IgD-negative memory B cell (primary cell): ENCODE measurements at regions not wholly inside any gene's neighbourhood (a gene's known extent, or its start where the extent isn't known, plus 50 kb on each side); places are given as distances from the start of the nearest gene placed in this dataset.

Experiments used
- H3K27ac Mint-ChIP-seq, 3 donors: one replicate each; pipeline ENCODE4 v1.8.0; 2020 to 2022; ENCODE audit warnings: mild to moderate bottlenecking in 3 of 3, mixed read lengths in 3 of 3, moderate library complexity in 1 of 3
- H3K27me3 Mint-ChIP-seq: one replicate; pipeline ENCODE4 v1.8.0; 2021; ENCODE audit warnings: mixed read lengths
- H3K36me3 Mint-ChIP-seq: one replicate; pipeline ENCODE4 v1.8.0; 2020; ENCODE audit warnings: mild to moderate bottlenecking, mixed read lengths
- H3K4me1 Mint-ChIP-seq, 3 donors: one replicate each; pipeline ENCODE4 v1.8.0; 2020 to 2022; ENCODE audit warnings: mixed read lengths in 3 of 3, mild to moderate bottlenecking in 1 of 3
- H3K4me3 Mint-ChIP-seq, 4 donors: one replicate each; pipeline ENCODE4 v1.8.0; 2020 to 2022; ENCODE audit warnings: mild to moderate bottlenecking in 4 of 4, mixed read lengths in 4 of 4, moderate library complexity in 3 of 4
- H3K9me3 Mint-ChIP-seq, 3 donors: one replicate each; pipeline ENCODE4 v1.8.0; 2020 to 2021; ENCODE audit warnings: mixed read lengths in 3 of 3, mild to moderate bottlenecking in 1 of 3

DNA sequence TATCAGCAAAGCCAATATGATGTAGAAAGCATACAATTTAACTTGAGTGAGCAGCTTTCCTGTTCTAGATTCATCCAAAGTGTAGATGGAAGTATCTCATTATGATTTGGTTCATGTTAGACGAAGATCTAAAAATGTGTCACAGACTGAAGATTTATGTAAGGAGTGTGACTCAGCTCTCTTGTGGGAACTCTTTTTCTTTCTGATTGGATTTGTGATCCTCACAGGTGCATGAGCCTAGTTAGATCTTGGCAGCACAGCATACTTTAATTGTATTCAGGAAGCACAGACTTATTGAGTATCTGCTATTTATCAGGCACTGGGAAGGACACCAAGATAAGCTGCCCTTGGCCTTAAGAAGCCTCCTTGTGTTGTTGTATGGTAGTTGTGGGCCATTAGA lies 147.1 kb downstream of the C11orf91 start:
- H3K36me3 Mint-ChIP-seq, result no peaks in the 10 kb centered on the region
- no peak overlapping the region for H3K4me3 Mint-ChIP-seq
- no peak overlapping the region for H3K27ac Mint-ChIP-seq
- peaks cover 3% of the 10 kb centered on the region for H3K27me3 Mint-ChIP-seq
- no peaks in the 10 kb centered on the region for H3K4me1 Mint-ChIP-seq
- no peaks in the 10 kb centered on the region for H3K9me3 Mint-ChIP-seq

GRCh38 chr11:33552756-33553155 lies 147.9 kb downstream of the C11orf91 start:
- Mint-ChIP-seq H3K27me3 (peaks cover 3% of the 10 kb centered on the region), H3K4me1 (no peaks in the 10 kb centered on the region)

GRCh38 chr11:33551051-33551450 lies 149.6 kb downstream of the C11orf91 start:
- H3K36me3 Mint-ChIP-seq, result no peaks in the 10 kb centered on the region
- H3K4me3 Mint-ChIP-seq, result no peak overlapping the region
- H3K27me3 Mint-ChIP-seq, result peaks cover 3% of the 10 kb centered on the region
- H3K27ac Mint-ChIP-seq, result no peak overlapping the region
- no peaks in the 10 kb centered on the region for H3K9me3 Mint-ChIP-seq
- H3K4me1 Mint-ChIP-seq, result no peaks in the 10 kb centered on the region

More at GRCh38 chr11:33552756-33553155, 147.9 kb downstream of the C11orf91 start:
- Mint-ChIP-seq H3K9me3 (no peaks in the 10 kb centered on the region), H3K27ac (no peak overlapping the region), H3K4me3 (no peak overlapping the region), H3K36me3 (no peaks in the 10 kb centered on the region)

DNA sequence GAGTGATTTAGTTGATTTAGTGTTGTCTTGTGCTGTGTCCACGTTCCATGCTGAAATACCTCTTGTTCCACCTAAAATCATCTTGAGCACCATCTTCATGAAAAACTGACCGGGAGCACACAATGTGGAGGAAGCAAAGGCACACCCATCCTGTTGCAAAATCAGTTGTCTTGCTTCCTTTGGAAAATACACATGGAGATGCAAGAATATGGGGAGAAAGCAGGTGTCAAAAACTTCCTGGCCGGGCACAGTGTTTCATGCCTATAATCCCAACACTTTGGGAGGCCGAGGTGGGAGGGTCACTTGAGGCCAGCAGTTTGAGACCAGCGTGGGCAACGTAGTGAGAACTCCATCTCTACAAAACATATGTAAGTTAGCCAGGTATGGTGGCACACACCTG lies 151.1 kb downstream of the C11orf91 start:
- Mint-ChIP-seq H3K4me1 (no peaks in the 10 kb centered on the region), H3K36me3 (no peaks in the 10 kb centered on the region), H3K27ac (no peak overlapping the region), H3K4me3 (no peak overlapping the region), H3K27me3 (peaks cover 3% of the 10 kb centered on the region), H3K9me3 (no peaks in the 10 kb centered on the region)

DNA sequence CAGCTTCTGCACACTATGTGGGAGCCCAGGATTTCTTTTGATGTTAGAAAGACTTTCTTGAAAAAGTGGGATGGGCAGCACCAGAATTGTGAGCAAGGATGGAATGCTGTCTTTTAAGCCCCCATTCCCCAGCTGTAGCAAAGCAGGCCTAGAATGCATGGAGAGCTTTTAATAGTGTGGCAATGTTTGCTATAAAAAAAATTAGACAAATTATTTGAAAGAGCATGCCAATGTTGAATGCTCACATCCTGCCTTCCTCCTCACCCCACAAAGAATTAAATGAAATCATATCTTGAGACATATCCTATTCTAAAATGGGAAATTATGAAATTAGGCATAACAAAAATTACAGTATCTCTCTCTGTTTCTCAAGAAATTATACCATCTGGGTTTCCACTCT lies 154.7 kb downstream of the C11orf91 start:
- H3K27ac Mint-ChIP-seq, result peak overlapping the region in 1 of 3 donors; percentile 45
- H3K4me3 Mint-ChIP-seq, result no peak overlapping the region
- H3K9me3 Mint-ChIP-seq, result no peaks in the 10 kb centered on the region
- H3K36me3 Mint-ChIP-seq, result no peaks in the 10 kb centered on the region
- H3K27me3 Mint-ChIP-seq, result peaks cover 4% of the 10 kb centered on the region
- H3K4me1 Mint-ChIP-seq, result peaks cover 0 to 2% (median 0%) of the 10 kb centered on the region in 3 donors

DNA sequence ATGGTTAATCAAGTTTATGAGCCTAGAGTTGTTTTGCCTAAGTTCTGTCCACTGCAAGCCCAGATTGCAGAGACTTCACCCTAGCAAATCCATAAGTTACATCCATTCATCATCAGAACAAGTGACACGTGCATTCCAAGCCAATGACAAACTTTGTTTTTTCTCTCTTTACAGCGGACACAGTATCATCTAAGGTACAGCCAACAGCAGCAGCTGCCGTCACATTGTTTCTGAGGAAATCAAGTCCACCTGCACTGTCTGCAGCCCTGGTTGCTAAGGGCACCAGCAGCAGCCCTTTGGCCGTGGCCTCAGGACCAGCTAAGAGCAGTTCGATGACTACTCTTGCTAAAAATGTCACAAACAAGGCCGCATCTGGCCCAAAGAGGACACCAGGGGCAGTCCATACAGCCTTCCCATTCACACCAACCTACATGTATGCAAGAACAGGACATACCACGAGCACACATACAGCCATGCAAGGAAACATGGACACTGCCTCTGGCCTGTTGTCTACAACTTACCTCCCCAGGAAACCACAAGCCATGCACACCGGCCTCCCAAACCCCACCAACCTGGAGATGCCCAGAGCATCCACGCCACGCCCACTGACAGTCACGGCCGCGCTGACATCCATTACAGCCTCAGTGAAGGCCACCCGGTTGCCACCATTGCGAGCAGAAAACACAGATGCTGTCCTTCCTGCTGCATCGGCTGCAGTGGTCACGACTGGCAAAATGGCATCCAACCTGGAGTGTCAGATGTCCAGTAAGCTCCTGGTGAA lies 155.8 kb downstream of the C11orf91 start:
- H3K4me1 Mint-ChIP-seq, result peaks cover 0 to 4% (median 0%) of the 10 kb centered on the region in 3 donors
- H3K27me3 Mint-ChIP-seq, result peaks cover 4% of the 10 kb centered on the region
- no peaks in the 10 kb centered on the region for H3K9me3 Mint-ChIP-seq
- H3K27ac Mint-ChIP-seq, result no peak overlapping the region
- no peaks in the 10 kb centered on the region for H3K36me3 Mint-ChIP-seq
- no peak overlapping the region for H3K4me3 Mint-ChIP-seq

DNA sequence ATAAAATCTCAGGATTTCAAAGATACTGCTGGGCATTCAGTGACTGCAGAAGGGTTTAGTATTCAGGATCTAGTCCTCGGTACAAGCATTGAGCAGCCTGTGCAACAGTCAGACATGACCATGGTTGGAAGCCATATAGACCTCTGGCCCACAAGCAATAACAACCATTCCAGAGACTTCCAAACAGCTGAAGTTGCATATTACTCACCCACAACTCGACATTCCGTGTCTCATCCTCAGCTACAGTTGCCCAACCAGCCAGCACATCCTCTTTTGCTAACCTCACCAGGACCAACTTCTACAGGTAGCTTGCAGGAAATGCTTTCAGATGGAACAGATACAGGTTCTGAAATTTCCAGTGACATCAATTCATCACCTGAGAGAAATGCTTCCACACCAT lies 156.8 kb downstream of the C11orf91 start:
- Mint-ChIP-seq H3K36me3 (no peaks in the 10 kb centered on the region), H3K27me3 (peaks cover 8% of the 10 kb centered on the region), H3K4me1 (peaks cover 0 to 4% (median 0%) of the 10 kb centered on the region in 3 donors), H3K9me3 (no peaks in the 10 kb centered on the region), H3K27ac (no peak overlapping the region), H3K4me3 (no peak overlapping the region)

DNA sequence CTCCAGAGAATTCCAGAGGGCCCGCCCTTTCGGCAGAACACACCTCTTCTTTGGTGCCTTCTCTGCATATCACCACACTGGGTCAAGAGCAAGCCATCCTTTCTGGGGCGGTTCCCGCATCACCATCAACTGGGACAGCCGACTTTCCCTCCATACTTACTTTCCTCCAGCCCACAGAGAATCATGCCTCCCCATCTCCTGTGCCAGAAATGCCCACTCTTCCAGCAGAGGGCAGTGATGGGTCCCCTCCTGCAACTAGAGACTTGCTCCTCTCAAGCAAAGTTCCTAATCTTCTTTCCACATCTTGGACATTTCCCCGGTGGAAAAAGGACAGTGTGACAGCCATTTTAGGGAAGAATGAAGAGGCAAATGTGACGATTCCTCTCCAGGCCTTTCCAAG lies 157.7 kb downstream of the C11orf91 start:
- no peaks in the 10 kb centered on the region for H3K36me3 Mint-ChIP-seq
- H3K9me3 Mint-ChIP-seq, result no peaks in the 10 kb centered on the region
- peaks cover 0 to 4% (median 0%) of the 10 kb centered on the region in 3 donors for H3K4me1 Mint-ChIP-seq
- H3K27me3 Mint-ChIP-seq, result peaks cover 8% of the 10 kb centered on the region
- no peak overlapping the region for H3K4me3 Mint-ChIP-seq
- no peak overlapping the region for H3K27ac Mint-ChIP-seq

GRCh38 chr11:33540946-33541915 lies 159.4 kb downstream of the C11orf91 start:
- no peak overlapping the region for H3K4me3 Mint-ChIP-seq
- H3K27ac Mint-ChIP-seq, result no peak overlapping the region
- peaks cover 15% of the 10 kb centered on the region for H3K27me3 Mint-ChIP-seq
- H3K4me1 Mint-ChIP-seq, result peaks cover 0 to 4% (median 0%) of the 10 kb centered on the region in 3 donors
- peaks cover 2% of the 10 kb centered on the region for H3K36me3 Mint-ChIP-seq
- peaks cover 0 to 2% (median 0%) of the 10 kb centered on the region in 3 donors for H3K9me3 Mint-ChIP-seq

DNA sequence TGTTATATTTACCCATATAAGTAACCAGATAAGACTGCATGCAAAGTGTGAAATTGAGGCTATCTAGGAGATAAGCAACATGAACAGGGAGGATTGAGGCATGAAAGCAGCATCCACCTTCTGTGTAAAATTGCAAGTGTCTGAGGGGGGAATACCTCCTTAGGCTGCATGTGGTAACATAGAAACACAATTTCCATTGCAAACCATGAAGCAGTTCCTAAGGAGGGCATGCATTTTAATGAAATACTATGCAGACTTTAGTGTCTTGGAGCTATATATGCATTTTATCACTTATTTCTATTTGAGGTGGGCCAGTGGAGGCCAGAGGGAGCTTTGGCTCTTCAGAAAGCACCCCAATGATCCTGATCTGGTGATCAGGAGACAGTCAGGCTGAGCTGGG lies 160.2 kb downstream of the C11orf91 start:
- H3K9me3 Mint-ChIP-seq, result peaks cover 0 to 4% (median 0%) of the 10 kb centered on the region in 3 donors

GRCh38 chr11:33539751-33540150 lies 160.9 kb downstream of the C11orf91 start:
- Mint-ChIP-seq H3K27me3 (peaks cover 16% of the 10 kb centered on the region), H3K27ac (no peak overlapping the region), H3K9me3 (peaks cover 0 to 4% (median 0%) of the 10 kb centered on the region in 3 donors), H3K4me3 (no peak overlapping the region), H3K4me1 (peaks cover 0 to 4% (median 0%) of the 10 kb centered on the region in 3 donors), H3K36me3 (peaks cover 2% of the 10 kb centered on the region)

More for the DNA sequence above, 160.2 kb downstream of the C11orf91 start:
- no peak overlapping the region for H3K27ac Mint-ChIP-seq
- H3K4me3 Mint-ChIP-seq, result peak overlapping the region in 1 of 4 donors; percentile 25
- peaks cover 2% of the 10 kb centered on the region for H3K36me3 Mint-ChIP-seq
- H3K4me1 Mint-ChIP-seq, result peaks cover 0 to 4% (median 0%) of the 10 kb centered on the region in 3 donors
- peaks cover 16% of the 10 kb centered on the region for H3K27me3 Mint-ChIP-seq

DNA sequence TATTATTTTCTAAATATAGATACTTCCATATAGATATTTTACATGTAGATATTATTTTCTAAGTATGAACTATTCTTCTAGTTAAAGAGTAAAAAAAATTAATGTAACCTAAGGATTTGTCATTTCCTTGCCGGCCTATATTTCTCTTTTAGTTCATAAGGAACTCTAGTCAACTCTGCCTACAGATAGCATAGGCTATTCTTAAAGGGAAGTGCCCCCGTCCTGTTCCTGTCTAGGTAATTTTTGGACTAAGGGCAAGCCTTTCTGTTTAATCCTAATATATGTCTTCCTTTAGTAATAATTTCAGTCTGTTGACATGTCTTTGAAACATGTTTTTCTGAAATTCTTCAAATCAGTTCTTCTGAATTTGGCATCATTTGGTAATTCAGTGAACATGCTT lies 161.9 kb downstream of the C11orf91 start:
- H3K27ac Mint-ChIP-seq, result no peak overlapping the region
- no peak overlapping the region for H3K4me3 Mint-ChIP-seq
- H3K27me3 Mint-ChIP-seq, result peaks cover 16% of the 10 kb centered on the region
- H3K4me1 Mint-ChIP-seq, result peaks cover 0 to 4% (median 0%) of the 10 kb centered on the region in 3 donors
- H3K9me3 Mint-ChIP-seq, result peaks cover 0 to 6% (median 0%) of the 10 kb centered on the region in 3 donors
- peaks cover 2% of the 10 kb centered on the region for H3K36me3 Mint-ChIP-seq

- Mint-ChIP-seq H3K36me3 (peaks cover 2% of the 10 kb centered on the region), H3K27ac (no peak overlapping the region), H3K4me1 (peaks cover 0 to 2% (median 0%) of the 10 kb centered on the region in 3 donors), H3K9me3 (peaks cover 0 to 6% (median 0%) of the 10 kb centered on the region in 3 donors), H3K4me3 (no peak overlapping the region), H3K27me3 (peaks cover 12% of the 10 kb centered on the region)
Measured at GRCh38 chr11:33536178-33536577, 164.4 kb downstream of the C11orf91 start.

DNA sequence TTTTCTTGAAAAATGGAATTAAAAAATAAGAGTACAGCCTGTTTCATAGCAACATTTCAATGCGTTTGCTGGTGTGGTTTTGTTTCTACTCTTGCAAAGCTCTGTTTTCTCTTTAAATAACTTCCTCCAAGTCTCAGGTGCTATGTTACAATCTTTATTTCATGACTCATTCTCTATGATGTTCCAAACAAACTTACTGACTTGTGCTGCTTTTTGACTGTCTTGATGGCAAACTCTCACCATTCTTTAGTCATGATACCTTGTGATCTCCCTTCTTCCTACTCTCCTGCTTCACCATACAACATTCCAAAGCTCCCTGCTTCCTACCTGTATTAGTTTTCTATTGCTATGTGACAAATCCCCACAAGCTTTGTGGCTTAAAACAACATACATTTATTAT lies 166.1 kb downstream of the C11orf91 start:
- H3K27me3 Mint-ChIP-seq, result peaks cover 11% of the 10 kb centered on the region
- peaks cover 2% of the 10 kb centered on the region for H3K36me3 Mint-ChIP-seq
- H3K4me3 Mint-ChIP-seq, result no peak overlapping the region
- H3K4me1 Mint-ChIP-seq, result no peaks in the 10 kb centered on the region
- H3K9me3 Mint-ChIP-seq, result peaks cover 0 to 6% (median 0%) of the 10 kb centered on the region in 3 donors
- H3K27ac Mint-ChIP-seq, result no peak overlapping the region
